Retina (tissue), 1 donor: ENCODE measurements at regions not wholly inside any gene's neighbourhood (a gene's known extent, or its start where the extent isn't known, plus 50 kb on each side); places are given as distances from the start of the nearest gene placed in this dataset.

ENCODE experiments used
- DNase-seq: peaks from one replicate; pipeline ENCODE4 v3.0.0-alpha.2; 2016

- no peak for DNase-seq
Observed at GRCh38 chr2:151156431-151156830, 105.2 kb downstream of the RBM43 start.

DNA sequence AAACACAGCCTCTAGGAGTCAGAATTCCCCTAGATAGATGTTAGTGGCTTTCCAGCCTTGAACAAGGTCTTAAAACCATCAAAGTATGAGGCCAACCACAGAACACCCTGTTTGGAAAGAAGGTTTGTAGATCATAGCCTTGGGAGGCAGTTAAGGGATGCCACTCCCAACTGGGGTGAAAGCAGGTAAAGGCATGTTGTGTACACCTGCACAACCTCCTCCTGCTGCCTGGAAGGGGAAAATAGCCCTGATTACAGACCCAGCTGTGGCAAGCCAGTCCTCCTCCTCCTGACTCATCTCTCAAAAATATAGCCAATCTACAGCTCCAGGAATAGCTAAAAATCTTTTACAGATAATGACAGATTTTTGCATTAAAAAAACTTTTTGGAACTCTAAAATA, 108.1 kb downstream of the RBM43 start:
- DNase-seq = no peak

GRCh38 chr2:151150331-151151320, 111.0 kb downstream of the RBM43 start:
- no peak for DNase-seq

- DNase-seq = no peak
Observed at GRCh38 chr2:151138507-151138906, 123.2 kb downstream of the RBM43 start.

DNA sequence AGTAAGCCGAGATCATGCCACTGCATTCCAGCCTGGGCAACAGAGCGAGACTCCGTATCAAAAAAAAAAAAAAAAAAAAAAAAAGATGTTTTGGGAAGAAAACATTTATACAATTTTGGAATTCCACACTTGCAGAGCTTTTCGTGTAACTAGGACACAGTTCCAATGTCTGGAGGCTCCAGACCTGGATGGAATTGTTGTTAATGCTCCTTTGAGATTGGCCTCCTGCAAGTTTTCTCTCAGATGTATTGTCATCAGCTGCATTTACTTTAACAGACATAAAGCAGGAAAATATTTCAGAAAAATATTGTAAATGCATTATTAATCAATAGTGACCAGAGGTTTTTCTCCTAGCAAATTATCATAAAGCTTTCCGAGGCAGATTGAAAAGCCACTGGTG, 124.1 kb downstream of the RBM43 start:
- DNase-seq = no peak

DNA sequence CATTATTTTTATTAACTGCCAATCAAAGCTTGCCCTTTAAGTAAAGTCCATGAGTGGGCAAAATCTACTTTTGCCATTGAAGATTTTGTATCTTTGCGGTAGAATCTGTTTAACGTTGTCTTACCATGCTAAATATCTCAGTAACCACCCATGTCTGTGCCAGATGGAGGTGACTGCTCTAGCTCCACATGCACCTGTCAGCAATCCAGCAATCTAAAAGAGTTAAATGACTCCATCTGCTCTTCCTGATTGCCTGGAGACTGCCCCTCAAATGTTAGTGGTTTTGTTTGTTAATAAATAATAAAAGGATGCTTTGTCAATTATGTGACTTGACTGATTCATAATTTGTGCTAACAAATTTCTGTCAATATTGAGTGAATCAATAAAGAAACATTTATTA, 141.7 kb downstream of the RBM43 start:
- no peak for DNase-seq

DNA sequence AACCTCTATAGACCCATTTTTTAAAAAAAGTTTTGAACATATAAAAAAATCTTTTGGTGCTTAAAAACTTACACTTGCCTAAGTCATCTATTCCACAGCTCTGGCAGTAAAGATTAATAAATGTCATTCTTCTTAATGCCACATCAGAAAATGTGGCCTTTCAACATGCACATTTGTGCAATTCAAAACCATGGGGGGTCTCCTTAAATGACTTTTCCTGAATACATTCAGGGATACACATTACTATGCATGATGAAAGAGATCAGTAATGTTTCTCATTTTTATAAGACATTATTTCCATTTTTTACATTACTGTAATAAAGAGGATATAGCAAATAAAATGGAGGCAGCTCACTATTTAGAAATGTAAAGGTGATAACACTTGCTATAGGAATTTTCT, 142.3 kb downstream of the RBM43 start:
- no peak for DNase-seq

GRCh38 chr2:151118269-151118668, 143.4 kb downstream of the RBM43 start:
- DNase-seq = no peak

DNA sequence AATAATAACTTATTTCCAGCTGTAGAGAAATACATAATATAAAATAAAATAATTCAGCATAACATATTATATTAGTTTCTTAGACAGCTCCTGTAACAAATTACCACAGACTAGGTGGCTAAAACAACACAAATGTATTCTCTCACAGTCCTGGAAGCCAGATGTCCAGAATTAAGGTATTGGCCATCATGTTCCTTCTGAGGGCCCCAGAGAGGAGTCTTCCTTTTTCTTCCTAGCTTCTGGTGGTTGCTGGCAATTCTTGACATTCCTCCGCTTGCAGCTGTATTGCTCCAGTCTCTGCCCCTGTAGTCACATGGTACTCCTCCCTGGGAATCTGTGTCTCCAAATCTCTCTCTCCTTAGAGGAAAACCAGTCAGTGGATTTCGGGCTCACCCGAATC, 146.8 kb downstream of the RBM43 start:
- no peak for DNase-seq

DNA sequence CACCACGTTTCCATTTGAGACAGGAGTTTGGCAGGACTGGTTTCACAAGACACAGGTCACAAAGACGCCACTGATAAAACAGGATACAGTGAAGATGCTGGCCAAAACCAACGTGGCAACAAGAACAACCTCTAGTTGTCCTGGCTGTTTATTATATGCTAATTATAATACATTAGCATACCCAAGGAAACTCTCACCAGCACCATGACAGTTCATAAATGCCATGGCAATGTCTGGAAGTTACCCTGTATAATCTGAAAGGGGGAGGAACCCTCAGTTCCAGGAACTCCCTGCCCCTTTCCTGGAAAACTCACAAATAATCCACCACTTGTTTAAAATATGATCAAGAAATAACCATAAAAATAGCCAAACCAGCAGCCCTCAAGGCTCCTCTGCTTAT, 148.3 kb downstream of the RBM43 start:
- DNase-seq = no peak

GRCh38 chr2:151111599-151112278, 149.9 kb downstream of the RBM43 start:
- no peak for DNase-seq

- no peak for DNase-seq
Observed at GRCh38 chr2:151106805-151107506, 154.7 kb downstream of the RBM43 start.

GRCh38 chr2:151103551-151103950, 158.1 kb downstream of the RBM43 start:
- no peak for DNase-seq

- no peak for DNase-seq
Observed at GRCh38 chr2:151102226-151102625, 159.4 kb downstream of the RBM43 start.

DNA sequence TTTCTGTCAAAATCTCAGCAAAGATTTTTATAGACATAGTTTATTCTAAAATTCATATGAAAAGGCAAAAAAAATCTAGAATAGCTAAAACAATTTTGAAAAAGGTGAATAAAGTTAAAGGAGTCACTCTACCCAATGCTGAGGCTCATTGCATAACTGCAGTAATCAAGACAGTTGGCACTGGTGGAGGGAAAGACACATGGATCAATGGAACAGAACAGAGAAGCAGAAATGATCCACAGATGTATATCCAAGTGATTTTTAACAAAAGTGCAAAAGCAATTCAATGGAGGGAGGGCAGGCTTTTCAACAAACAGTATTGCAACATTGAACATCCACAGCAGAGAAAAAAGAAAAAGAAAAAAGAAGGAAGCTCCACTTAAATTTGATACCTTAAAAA, 162.8 kb downstream of the RBM43 start:
- no peak for DNase-seq

- no peak for DNase-seq
Observed at GRCh38 chr2:151097895-151098294, 163.8 kb downstream of the RBM43 start.

DNA sequence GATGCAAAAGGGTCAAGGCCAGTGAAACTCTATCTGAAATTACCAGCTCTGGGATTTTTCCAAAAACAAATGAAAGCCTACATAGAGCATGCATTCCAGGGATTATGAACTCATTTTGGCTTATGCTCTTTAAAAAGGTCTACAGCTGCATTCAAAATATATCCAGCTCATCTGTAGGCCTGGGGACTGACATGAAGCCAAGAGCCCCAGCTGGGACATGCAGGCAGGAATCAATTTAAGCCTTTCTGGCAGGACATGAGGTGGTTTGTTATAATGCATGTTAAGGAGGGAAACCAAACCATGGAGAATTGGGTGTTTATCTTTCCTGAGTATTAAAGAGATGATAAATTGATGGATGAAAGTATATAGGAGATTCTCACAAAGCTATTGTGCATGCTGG, 164.5 kb downstream of the RBM43 start:
- no peak for DNase-seq

- DNase-seq = no peak
Observed at GRCh38 chr2:151096235-151096634, 165.4 kb downstream of the RBM43 start.

GRCh38 chr2:151095463-151095862, 166.2 kb downstream of the RBM43 start:
- no peak for DNase-seq

- no peak for DNase-seq
Observed at GRCh38 chr2:151091583-151091982, 170.1 kb downstream of the RBM43 start.

DNA sequence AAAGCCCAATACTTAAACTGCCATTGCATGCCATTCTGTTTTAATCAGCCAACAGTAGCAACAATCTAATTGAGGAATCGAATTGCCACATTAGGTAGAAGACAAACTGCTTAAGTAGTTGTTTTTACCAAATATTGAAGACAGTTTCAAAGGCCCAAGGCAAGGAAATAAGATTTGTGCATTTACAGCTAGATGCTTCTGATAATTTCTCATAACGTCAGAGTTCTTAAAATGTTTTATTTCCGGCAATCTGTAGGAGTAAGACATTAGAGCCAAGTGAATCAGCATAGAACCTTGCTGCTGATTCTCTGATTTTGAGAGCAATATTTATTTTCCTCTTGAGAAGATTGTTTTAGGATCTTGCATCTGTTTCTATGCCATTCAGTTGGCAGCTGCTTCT, 174.3 kb downstream of the RBM43 start:
- no peak for DNase-seq

- DNase-seq = no peak
Observed at GRCh38 chr2:151085181-151085611, 176.5 kb downstream of the RBM43 start.
